T-helper 1 cell treated with Interleukin-12 subunit alpha and Interleukin-12 subunit beta and Interleukin-4 antibody, amounts not matched to agents 30 ng/mL and 1 ng/mL, for 36 hours (primary cell): ENCODE measurements at regions not wholly inside any gene's neighbourhood (a gene's known extent, or its start where the extent isn't known, plus 50 kb on each side); places are given as distances from the start of the nearest gene placed in this dataset.

ENCODE experiments used
- intact Hi-C: fragments of 100-400 bp; cut with micrococcal nuclease; formaldehyde crosslinking; loops from one replicate; pipeline ENCODE4 v1.15.1; 2024

DNA sequence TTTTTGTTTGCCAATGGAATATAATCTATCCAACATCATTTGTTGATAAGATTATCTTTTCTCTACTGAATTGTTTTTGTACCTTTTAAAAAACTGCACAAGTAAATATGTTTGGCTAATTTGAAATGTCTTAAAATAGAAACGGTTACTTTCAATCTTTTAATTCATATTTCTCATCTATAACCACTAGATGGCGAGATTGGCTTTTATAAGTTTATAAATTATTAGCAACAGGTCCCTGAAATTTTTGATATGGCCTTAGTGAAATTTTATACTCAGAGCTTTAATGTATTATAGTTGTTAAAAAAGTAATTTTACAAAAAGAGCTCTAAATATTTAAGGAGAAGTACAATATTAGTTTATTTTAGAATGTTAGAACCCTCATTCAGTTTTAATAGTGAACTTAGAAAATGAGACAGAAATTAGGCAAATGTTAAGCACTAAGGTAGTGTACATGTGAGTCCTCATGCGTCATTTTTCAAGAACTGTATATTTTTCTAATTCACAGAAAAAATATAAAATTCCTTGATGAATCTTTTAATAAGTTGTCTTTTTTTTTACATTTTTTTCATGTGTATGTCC, 592.5 kb downstream of the ARL4A start:
- intact Hi-C loops: loop anchor here (1.0 kb wide), 1 partner anchor 1178 kb away; no protein-coding TSS in a partner anchor

DNA sequence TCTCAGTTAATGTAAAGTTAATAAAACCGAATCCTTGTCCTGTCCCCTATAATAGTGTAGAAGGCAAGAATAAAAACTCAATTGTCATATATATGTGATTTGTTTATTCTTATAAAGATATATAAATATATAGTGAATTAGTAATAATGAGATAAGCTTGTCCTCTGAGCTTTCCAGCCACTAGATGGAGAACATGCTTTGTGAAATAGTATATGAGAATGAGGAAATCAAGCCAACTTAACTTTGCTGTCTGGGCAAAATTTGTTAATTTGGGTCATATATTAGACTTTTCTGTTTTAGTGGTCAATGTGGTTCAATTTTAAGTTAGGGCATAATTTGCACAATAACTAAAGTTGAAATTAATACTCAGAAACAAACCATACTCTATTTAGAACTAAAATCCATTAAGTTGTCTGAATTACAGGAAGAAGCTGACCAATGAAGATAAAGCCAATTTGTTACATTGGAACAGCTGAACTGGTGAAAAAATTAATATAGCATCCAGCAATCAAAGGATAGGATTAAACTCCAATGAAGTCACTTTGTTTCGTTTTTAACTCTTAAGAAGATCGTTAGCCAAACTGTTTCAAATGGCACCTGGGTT, 595.0 kb downstream of the ARL4A start:
- intact Hi-C loops: no loop called here

DNA sequence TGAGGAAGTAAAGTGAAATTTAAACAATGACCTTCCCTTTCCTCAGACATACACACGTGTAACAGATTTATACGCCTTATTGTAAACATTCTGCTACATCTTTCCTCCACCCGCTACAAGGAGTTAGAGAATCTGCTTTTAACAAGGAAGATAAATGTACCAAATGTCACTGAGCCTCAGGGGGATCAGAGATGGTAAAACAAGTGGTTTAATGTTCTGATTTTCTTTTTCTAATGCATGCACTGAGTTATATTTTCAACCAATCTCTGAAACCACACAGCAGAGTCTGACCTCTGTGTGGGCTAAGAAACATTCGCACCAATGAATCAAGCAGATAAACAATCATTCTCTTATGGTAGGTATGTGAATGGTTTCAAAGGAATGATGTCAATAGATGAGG, 599.5 kb downstream of the ARL4A start:
- intact Hi-C loops: no loop called here

DNA sequence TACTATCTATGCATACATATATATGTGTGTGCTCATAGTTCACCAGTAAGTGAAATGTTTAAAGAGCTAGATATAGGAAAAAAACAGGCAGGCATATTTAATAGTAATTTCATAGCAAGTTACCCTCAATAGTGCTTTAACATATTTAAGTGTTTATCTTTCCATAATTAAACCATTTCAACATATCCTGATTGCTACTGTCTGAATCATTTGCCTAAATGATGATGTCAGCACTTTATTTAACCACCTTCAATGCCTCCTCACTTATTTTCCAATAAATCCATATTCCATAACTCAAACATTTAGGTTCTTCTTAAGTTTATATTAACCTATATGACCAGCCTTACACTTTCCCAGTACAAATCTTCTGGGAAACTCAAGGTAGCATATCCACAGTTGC, 601.1 kb downstream of the ARL4A start:
- intact Hi-C loops: no loop called here

DNA sequence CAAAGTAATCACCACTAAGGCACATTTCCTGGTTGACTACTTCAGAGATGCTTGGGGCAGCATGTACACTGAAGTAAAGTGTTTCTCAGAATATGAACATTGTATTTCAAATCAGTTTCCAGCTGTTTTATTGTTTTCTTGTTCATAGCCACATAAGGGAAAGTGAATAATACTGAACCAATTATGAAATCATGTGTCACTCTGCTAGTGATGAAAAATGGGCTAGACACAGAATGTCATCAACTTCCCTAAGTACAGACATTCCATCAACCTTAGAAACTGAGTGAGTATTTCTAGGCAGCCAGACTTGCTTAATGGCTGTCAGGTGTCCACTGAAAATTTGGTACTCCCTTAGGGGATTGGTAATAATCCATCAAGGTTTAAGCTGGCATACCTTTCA, 603.5 kb downstream of the ARL4A start:
- intact Hi-C loops: no loop called here

DNA sequence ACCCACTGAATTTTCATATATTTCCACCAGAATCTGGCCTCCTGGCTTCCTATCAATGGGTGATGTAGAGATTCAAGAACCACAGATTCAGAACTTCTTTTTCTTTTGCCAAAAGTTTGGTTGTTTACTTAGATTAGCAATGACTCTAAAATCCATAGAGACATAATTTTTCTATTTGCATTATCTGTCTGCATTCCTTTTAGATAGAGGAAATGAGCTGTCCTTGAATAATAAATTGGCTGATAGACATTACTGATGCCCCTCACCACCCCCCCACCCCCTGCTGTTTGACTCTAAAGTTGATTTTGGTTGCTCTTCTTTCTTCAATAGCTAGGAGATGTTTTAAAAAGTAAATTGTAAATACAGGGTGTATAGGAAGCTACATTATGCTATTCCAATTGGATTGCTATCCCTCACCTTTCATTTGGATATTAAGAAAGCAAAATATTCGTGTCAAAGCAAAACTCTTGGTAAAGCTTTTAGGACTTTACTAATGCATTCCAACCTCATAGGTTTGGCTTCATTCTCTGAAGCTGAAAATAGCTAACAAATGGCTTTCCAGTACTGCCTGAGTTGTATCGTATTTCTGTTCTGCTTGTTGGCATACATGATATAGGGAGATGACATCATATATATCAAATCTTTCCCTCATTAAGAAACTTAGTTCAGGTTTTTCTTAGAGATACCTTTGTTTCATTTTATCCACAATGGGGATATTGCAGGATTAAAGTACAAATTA, 606.0 kb downstream of the ARL4A start:
- intact Hi-C loops: no loop called here

DNA sequence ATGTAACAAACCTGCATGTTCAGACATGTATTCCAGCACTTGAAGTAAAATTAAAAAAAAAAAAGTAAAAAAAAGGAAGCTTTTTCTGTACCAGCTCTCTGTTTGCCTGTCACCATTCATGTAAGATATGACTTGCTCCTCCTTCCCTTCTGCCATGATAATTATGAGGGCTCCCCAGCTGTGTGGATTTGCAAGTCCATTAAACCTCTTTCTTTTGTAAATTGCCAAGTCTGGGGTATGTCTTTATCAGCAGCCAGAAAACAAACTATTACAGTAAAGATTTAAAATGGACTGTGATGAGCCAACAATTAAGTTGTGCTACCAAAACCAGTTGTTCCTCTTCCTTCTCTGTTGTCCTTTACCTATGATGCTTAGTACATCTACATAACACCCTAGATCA, 619.6 kb downstream of the ARL4A start:
- intact Hi-C loops: no loop called here

DNA sequence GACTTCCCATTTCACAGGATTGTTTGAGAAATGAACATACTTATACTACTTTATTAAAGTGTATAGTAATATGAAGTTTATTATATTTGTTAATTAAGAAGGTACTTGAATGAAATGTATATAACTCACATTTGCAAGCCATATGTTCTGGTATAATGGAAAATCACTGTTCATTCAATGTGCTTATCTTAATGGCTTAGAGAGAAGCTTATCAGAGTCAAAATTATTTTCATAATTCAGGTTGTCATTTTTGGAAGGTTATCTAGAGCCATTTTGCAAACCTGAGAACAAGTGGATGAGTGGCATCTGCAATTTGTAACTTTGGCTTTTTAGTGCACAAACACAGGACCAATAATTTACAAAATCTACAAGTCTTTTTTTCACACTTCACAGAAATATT, 621.0 kb downstream of the ARL4A start:
- intact Hi-C loops: no loop called here

DNA sequence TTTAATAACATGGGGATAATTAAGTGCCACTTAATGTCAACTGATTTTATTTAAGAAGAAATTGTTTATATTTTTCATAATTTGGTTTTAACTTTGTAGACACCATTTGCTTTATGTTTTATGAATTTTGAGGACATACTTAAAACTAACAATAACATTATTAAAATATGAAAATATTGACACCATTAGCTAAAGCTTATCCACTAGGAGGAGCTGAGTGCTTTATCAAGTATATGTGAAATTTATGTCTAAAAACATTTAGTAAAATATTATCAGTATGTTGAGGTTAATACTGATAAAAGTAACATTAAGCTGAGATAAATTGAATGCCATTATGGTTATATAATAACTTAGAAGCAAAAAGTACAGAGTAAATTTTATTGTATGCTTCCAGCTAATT, 622.1 kb downstream of the ARL4A start:
- intact Hi-C loops: no loop called here

DNA sequence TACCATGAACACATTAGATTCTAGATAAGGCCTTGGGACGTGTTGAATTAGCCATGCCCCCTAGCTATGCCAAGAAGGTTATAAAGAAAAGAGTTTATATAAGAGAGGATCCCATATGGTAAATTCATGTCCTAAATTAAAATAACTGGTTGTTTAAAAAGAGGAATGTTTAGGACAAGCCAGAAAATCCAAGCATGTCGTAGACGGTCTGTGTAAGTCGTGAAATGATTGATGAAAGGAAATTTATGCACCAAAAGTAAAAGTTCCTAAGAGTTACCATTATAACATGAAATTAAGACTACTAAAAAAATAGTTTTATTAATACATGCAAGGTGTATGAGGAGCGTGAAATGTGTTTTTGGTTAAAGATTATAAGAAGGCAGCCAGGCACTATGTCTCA, 624.9 kb downstream of the ARL4A start:
- intact Hi-C loops: no loop called here

DNA sequence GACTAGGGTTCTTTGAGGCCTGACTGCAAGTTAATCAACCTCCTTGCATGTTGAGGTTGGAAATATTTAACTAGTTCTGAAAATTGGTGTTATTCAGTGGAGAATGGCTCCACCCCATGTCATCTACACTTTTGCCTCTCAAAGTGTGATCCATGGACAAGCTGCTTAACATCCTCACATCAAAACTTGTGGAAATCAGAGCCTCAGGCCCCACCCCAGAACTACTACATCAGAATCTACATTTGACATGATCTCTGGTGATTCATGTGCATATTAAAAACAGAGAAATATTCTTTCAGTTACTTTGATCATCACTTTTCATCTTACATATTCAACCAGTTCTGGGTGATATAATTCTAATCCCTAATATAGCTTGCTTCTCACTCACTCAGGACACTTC, 632.9 kb downstream of the ARL4A start:
- intact Hi-C loops: no loop called here

DNA sequence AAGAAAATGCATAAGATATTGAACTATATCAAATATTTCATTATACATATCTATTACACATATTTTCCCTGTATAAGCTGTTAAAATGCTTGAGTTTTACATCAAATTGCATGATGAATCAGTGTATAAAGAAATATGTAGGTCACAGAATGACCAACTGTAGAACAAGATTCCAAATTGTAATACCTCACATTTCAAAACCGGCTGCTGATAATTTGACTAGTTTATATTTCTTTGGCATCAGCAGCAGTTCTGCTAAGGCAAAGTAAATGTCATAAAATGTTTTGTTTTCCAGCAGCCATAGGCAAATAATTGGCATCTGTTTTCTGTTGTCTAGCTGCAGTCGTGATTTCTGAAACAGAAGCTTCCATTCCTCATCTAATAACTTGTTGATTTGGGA, 633.9 kb downstream of the ARL4A start:
- intact Hi-C loops: no loop called here

DNA sequence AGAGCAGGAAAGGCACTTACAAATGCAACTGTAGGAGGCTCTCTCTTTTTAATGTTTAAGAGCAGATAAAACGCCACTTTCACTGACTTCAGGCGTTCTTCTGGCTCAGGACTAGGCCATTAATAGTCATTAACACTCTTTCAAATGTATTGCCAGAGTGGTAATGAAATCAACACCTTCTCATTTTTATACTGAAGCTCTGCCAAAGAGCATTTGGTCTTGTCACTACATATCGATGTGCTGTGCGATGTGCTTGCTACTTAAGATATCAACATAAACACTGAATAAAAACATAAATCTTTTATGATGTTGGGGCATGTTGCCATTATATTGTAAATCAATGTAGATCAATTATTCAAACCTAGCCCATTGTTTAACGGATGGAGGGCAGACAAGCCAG, 634.7 kb downstream of the ARL4A start:
- intact Hi-C loops: no loop called here

DNA sequence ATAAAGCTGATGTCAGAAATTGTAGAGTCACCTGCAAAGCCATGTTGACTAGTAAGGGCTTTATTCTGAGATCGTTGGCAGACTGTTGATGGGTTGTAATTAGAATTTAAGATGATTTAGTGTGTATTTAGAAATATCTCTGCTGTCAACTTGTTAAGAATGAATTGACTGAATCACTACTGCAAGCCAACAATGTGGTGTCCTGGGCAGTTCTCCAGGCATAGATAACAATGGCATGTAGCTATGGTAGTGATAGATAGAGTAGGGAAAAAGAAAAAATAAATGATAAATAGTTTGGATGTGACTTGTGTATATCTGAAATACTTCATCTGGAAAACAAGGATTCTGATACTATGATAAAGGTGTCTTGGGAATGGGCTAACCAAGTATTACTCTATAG, 640.2 kb downstream of the ARL4A start:
- intact Hi-C loops: no loop called here

DNA sequence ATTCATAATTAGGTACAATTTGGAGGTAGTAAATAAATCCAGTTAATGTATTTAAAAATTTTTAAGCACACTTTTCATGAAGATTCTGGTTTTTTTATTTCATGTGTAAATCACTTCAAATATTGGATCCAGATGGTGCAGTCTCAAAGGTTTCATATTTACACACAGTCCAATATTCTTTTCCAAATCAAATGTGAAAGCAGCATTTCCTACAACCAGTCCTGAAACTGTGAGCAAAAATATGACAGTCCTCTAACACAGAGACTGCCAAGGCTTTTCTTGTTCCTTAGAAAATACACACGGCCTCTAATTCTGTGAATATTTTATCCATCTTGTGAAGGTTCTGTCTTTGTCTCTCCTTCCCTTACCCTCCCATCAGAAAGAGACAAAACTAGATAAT, 645.9 kb downstream of the ARL4A start:
- intact Hi-C loops: no loop called here

DNA sequence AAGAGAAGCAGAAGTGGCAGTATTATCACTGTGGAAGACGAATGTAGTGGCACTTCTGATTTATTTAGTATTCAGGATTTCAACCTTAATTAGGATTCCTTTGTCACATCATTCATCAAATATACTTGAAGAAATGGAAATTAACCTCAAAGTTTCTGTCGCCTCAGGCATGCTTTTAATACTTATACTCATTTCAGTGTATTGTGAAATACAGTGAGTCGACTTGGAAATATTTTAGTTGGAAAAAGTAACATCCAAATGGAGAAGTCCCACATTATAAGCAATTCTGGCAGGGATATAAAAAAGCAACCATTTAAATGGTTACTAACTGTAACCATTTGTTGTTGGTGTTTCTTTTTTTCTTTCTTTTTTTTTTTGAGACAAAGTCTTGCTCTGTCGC, 648.8 kb downstream of the ARL4A start:
- intact Hi-C loops: no loop called here

DNA sequence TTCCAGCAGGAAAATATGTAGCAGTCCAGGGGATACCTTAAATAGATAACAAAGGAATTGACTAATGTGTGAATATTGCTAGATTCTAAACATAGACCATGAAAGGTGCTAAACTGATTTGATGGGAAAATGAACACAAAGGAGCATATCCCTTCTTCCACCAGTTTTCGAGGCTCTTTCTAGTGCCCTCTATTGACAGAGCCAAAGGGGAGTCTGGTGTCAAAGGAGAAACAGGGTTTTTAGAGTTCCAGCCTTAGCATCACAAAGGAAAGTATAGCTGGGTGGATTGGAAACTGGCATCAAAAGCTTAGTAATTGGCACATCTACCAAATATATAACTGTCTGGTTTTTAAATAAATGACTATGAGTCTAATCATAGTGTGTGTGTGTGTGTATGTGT, 636.8 kb downstream of the ETV1 start:
- intact Hi-C loops: no loop called here

DNA sequence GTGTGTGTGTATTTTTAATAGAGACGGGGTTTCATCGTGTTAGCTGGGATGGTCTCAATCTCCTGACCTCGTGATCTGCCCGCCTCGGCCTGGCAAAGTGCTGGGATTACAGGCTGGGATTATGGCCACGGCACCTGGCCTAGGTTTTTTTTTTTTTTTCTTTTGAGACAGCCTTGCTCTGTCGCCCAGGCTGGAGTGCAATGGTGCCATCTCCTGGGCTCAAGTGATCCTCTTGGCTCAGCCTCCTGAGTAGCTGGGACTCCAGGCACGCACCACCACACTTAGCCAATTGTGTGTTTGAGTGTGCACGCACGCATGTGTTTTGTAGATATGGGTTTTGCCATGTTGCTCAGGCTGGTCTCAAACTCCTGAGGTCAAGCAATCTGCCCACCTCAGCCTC, 629.8 kb downstream of the ETV1 start:
- intact Hi-C loops: no loop called here

DNA sequence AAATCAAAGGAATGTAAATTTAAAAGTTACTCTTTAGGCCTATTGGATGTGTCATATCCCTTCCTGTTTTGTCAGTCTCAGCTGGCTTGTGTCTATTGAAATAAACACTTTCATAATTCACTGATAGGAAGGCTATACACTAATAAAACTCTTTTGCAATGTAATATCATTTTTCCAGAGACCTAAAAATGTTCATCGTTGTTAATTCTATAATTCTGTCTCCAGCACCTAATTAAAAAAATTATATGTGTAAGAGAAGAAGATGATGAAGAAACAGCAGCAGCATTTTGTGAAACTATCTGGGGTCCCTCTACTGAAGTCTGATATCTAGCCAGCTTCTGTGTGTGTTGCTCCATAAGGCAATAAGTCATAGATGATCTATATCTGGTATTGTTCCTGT, 602.7 kb downstream of the ETV1 start:
- intact Hi-C loops: no loop called here

DNA sequence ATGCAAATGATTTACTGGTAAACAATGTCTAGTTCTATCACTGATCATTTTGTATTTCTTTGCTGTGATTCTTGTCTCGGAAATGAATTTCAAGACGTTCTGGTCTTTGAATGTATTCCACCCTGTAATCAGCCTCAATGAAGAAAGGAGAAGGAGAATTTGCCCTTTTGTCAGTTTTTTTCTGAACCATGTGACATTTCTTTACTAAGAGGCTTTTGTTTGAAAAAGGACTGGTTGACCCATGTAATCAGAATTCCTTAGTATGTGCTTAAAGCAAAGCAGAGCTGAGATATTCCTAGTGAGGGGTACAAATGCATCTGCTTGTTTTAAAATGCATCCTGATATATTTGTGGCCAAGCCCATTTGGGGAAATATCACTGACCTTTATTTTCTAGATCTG, 581.6 kb downstream of the ETV1 start:
- intact Hi-C loops: no loop called here

DNA sequence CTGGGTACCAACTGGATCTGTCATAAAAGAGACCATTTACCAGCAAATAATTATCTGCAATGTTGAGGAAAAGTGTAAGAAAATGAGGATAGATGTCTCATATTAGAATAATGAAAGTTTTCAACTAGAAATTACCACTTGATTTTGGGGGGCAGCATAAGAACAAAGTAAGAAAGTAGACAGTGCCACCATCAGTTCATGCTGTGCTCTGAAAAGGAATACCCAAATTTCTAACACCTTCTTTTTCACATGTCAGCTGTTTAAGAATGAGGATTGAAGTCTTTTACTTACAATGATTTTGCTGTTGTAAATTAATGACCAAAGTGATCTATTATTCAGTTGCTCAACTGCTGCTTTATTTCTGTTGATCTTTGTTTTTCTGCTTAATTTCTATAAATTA, 578.3 kb downstream of the ETV1 start:
- intact Hi-C loops: no loop called here

DNA sequence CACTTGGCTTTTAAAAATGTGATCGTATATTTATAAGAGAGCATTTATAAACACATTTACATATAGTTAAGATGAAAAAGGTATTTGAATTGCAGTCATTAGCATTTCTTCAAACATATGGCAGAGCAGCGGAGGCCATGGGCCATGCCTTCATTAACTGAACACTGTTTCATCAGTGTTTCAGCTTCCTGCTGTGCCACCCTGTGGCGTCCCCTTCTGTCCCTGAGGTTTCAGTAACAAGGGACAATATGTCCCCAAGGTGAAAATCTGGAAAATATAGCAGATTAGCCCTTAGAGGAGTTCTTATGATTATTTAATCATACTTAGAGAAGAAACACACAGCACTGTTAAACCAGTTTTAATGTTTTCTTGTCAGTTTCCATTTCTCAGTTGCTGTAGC, 577.8 kb downstream of the ETV1 start:
- intact Hi-C loops: no loop called here

DNA sequence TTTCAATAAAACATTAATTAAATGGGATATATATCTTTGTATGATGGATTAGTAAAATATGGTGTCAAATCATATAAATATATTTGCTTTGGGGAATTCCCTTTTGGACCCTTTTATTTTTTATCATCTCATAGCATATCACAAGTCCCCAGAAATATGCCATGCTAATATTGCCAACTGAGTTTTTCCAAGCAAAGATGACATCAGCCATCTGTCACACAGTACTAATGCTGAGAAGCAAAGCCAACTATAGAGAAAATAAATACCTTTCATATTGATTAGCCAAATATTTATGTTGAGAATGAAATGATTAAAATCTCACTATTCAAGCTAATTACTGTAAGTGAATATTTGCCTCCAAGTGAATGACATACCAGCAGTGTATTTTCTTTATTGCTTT, 575.3 kb downstream of the ETV1 start:
- intact Hi-C loops: no loop called here
